Uterus (tissue), 3 donors: ENCODE measurements at regions not wholly inside any gene's neighbourhood (a gene's known extent, or its start where the extent isn't known, plus 50 kb on each side); places are given as distances from the start of the nearest gene placed in this dataset.

ENCODE experiments used
- DNase-seq, 2 donors: peaks; one replicate each; pipeline ENCODE4 v3.0.0-alpha.2; 2019 to 2020
- H3K27ac ChIP-seq, 2 donors: fragments of 200-600 bp; sonication (generic); 1 replicate in 1 of 2; 2 replicates in 1 of 2; pipeline ENCODE4 v1.5.1; 2016 to 2018
- H3K27me3 ChIP-seq, 2 donors: fragments of 200-600 bp; sonication (generic); one replicate each; pipeline ENCODE4 v1.5.1; 2018 to 2019; ENCODE audit warnings: control low read depth in 1 of 2
- H3K36me3 ChIP-seq, 2 donors: fragments of 200-600 bp; sonication (generic); one replicate each; pipeline ENCODE4 v1.5.1; 2019; ENCODE audit warnings: control low read depth in 1 of 2
- H3K4me1 ChIP-seq, 2 donors: fragments of 200-600 bp; sonication (generic); one replicate each; pipeline ENCODE4 v1.5.1; 2018 to 2019; ENCODE audit warnings: control low read depth in 1 of 2
- H3K4me3 ChIP-seq, 2 donors: fragments of 200-600 bp; sonication (generic); 1 replicate in 1 of 2; 2 replicates in 1 of 2; pipeline ENCODE4 v1.5.1; 2018 to 2019; ENCODE audit warnings: mild to moderate bottlenecking in 1 of 2
- H3K9me3 ChIP-seq, 2 donors: fragments of 200-600 bp; sonication (generic); one replicate each; pipeline ENCODE4 v1.5.1; 2019; ENCODE audit warnings: control low read depth in 1 of 2
- POLR2A ChIP-seq, 2 donors: fragments of 450-650 bp; IDR thresholded peaks; one replicate each; pipeline ENCODE4 v1.6.1; 2016; ENCODE audit warnings: antibody characterized with exemption in 2 of 2, mild to moderate bottlenecking in 1 of 2, moderate library complexity in 1 of 2
- intact Hi-C: fragments of 100-400 bp; cut with DNase I; formaldehyde crosslinking; loops from one replicate; pipeline ENCODE4 v1.15.1; 2023; ENCODE audit warnings: low total_unique reads
- TF ChIP-seq, protein P1 (sequence below), 4 experiments: fragments of 200-600 bp in 2 of 4; fragments of 450-650 bp in 2 of 4; sonication (generic) in 2 of 4; IDR thresholded peaks; one replicate each; pipeline ENCODE4 v1.5.1; 2016 to 2019; ENCODE audit warnings: antibody characterized with exemption in 4 of 4, mild to moderate bottlenecking in 2 of 4, moderate library complexity in 1 of 4
- donor health status: DM: yes; HTN: yes; CAD: no.

DNA sequence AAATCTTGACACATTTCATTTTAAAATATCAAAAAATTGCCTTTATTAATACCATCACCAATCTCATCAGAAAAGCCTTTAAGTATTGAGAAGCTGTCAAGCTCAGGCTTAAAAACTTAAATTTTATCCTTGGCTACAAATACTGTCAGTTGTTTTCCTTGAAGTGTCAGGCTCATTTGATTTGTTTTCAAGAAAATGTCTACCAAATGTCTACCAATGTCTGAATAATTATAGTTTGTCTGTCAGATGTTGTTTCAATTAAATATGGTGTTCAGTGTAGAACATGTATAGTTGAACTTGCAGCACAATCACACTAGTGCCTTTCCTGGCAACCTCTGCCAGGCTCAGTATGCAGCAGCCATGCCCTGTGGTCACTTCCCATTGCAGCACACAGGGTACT, 455.2 kb upstream of the ADAMTS16 start:
- Histone ChIP-seq H3K36me3 (no peaks in the 10 kb centered on the region), H3K4me3 (no peak overlapping the region), H3K4me1 (no peaks in the 10 kb centered on the region), H3K27ac (no peak overlapping the region), H3K27me3 (no peaks in the 10 kb centered on the region), H3K9me3 (no peaks in the 10 kb centered on the region)
- intact Hi-C loops, result no loop called here
- no peak for DNase-seq
- TF ChIP-seq POLR2A (IDR thresholded peaks at IDR 0.05), result no peak
- TF ChIP-seq, protein P1, sequence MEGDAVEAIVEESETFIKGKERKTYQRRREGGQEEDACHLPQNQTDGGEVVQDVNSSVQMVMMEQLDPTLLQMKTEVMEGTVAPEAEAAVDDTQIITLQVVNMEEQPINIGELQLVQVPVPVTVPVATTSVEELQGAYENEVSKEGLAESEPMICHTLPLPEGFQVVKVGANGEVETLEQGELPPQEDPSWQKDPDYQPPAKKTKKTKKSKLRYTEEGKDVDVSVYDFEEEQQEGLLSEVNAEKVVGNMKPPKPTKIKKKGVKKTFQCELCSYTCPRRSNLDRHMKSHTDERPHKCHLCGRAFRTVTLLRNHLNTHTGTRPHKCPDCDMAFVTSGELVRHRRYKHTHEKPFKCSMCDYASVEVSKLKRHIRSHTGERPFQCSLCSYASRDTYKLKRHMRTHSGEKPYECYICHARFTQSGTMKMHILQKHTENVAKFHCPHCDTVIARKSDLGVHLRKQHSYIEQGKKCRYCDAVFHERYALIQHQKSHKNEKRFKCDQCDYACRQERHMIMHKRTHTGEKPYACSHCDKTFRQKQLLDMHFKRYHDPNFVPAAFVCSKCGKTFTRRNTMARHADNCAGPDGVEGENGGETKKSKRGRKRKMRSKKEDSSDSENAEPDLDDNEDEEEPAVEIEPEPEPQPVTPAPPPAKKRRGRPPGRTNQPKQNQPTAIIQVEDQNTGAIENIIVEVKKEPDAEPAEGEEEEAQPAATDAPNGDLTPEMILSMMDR (IDR thresholded peaks at IDR 0.05), result no peak

DNA sequence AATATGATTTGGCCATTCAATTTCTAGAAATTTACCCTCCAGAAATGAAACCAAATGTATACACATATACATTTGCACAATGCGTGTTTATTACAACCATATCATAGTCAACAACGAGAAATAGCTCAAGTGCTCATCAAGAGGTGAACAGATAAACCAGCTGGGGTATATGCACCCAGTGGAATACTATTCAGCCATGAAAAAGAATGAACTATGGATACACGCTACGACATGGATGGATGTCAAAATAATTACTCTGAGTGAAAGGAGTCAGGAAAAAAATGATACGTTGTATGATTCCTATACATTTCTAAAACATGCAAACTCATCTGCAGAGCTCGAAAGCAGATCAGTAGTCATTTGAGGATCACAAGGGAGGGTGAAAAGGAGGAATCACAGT, 441.5 kb upstream of the ADAMTS16 start:
- no peak overlapping the region for H3K27ac ChIP-seq
- no peak overlapping the region for H3K4me3 ChIP-seq
- no peak for DNase-seq
- no peaks in the 10 kb centered on the region for H3K4me1 ChIP-seq
- H3K27me3 ChIP-seq, result no peaks in the 10 kb centered on the region
- no peaks in the 10 kb centered on the region for H3K36me3 ChIP-seq
- intact Hi-C loops, result no loop called here
- H3K9me3 ChIP-seq, result no peaks in the 10 kb centered on the region
- TF ChIP-seq POLR2A (IDR thresholded peaks at IDR 0.05), result no peak
- TF ChIP-seq, protein P1 (IDR thresholded peaks at IDR 0.05), result no peak

DNA sequence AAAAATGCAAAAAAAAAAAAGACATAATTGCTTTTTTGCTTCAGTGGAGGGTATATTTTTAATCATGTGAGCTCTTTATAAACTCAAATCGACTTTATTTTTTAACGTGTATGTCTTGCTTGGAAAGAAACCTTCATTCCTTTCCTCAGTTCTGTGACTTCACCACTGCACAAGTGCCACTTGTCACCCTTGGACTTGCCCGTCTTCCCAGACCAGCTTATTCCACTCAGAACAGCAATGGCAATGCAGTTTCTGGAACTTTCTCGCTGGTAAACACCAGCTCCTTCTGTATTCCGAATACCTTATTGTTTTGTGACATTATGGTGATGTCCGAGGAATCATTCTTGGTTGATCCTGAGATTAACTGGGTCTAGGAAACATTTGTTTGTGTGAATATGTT, 440.5 kb upstream of the ADAMTS16 start:
- no peak for DNase-seq
- Histone ChIP-seq H3K4me3 (no peak overlapping the region), H3K36me3 (no peaks in the 10 kb centered on the region), H3K4me1 (no peaks in the 10 kb centered on the region), H3K27me3 (no peaks in the 10 kb centered on the region), H3K27ac (no peak overlapping the region), H3K9me3 (no peaks in the 10 kb centered on the region)
- TF ChIP-seq, protein P1 (IDR thresholded peaks at IDR 0.05), result no peak
- TF ChIP-seq POLR2A (IDR thresholded peaks at IDR 0.05), result no peak
- intact Hi-C loops, result no loop called here

DNA sequence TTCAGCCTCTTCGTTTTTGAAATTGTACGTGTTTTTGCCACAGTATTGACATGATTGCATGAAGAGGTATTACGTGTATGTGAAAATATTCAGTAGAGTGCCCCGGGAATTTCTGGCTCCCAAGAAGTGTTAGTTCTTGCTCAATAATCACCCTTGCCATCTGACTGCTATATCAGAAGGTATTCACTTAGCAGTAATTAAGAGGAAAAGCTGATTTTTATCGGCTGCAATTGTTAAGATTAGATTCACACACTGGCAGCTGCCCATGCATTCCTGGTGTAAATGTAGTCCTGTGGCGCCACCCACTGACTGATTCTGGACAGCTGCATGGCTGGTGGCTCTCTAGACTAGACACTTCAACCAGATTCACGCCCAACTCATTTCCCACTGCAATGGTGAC, 440.1 kb upstream of the ADAMTS16 start:
- Histone ChIP-seq H3K4me3 (no peak overlapping the region), H3K4me1 (no peaks in the 10 kb centered on the region), H3K27ac (no peak overlapping the region), H3K27me3 (no peaks in the 10 kb centered on the region), H3K36me3 (no peaks in the 10 kb centered on the region), H3K9me3 (no peaks in the 10 kb centered on the region)
- no peak for DNase-seq
- intact Hi-C loops, result no loop called here
- no peak for TF ChIP-seq POLR2A (IDR thresholded peaks at IDR 0.05)
- TF ChIP-seq, protein P1 (IDR thresholded peaks at IDR 0.05), result no peak

DNA sequence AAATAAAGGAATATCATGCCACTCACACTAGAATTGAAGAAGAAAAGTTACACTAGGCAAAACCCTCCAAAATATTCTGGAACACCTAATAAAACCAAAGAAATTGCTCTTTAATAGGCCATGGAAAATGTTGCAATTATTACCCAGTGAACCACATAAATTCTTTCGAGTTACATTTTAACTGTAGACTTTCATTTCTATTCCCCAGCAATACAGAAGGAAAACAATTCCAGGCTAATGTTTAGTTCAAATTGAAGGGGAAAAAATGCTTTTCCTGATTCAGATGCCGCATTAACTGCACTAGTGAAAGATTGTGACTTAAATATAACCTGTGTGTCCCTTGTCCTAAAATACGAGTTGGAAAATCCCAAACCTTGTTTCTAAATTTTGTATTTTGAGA, 439.3 kb upstream of the ADAMTS16 start:
- Histone ChIP-seq H3K27ac (no peak overlapping the region), H3K4me1 (no peaks in the 10 kb centered on the region), H3K27me3 (no peaks in the 10 kb centered on the region), H3K9me3 (no peaks in the 10 kb centered on the region), H3K36me3 (no peaks in the 10 kb centered on the region), H3K4me3 (no peak overlapping the region)
- intact Hi-C loops, result no loop called here
- TF ChIP-seq POLR2A (IDR thresholded peaks at IDR 0.05), result no peak
- TF ChIP-seq, protein P1 (IDR thresholded peaks at IDR 0.05), result no peak
- no peak for DNase-seq
